Osteocyte (in vitro differentiated cells): ENCODE measurements at regions not wholly inside any gene's neighbourhood (a gene's known extent, or its start where the extent isn't known, plus 50 kb on each side); places are given as distances from the start of the nearest gene placed in this dataset.

ENCODE experiments used
- DNase-seq: peaks from one replicate; pipeline ENCODE4 v3.0.0; 2021; ENCODE audit warnings: mixed read lengths; ENCODE audit not compliant: unreplicated experiment; ENCODE audit errors: extremely low spot score
- H3K27ac Mint-ChIP-seq: one replicate; pipeline ENCODE4 v1.8.0; 2021; ENCODE audit warnings: mild to moderate bottlenecking, mixed read lengths; ENCODE audit not compliant: unreplicated experiment
- H3K27me3 Mint-ChIP-seq: one replicate; pipeline ENCODE4 v1.8.0; 2021; ENCODE audit warnings: mixed read lengths; ENCODE audit not compliant: unreplicated experiment
- H3K36me3 Mint-ChIP-seq: one replicate; pipeline ENCODE4 v1.8.0; 2021; ENCODE audit warnings: mixed read lengths; ENCODE audit not compliant: unreplicated experiment
- H3K4me1 Mint-ChIP-seq: one replicate; pipeline ENCODE4 v1.8.0; 2021; ENCODE audit warnings: mixed read lengths; ENCODE audit not compliant: unreplicated experiment
- H3K4me3 Mint-ChIP-seq: one replicate; pipeline ENCODE4 v1.8.0; 2021; ENCODE audit warnings: mild to moderate bottlenecking, moderate library complexity, mixed read lengths; ENCODE audit not compliant: unreplicated experiment
- H3K9me3 Mint-ChIP-seq: one replicate; pipeline ENCODE4 v1.8.0; 2021; ENCODE audit warnings: mixed read lengths; ENCODE audit not compliant: unreplicated experiment
- CTCF ChIP-seq: fragments of 200-600 bp; sonication (generic); IDR thresholded peaks from 2 replicates; pipeline ENCODE4 v1.5.0; 2021; ENCODE audit warnings: antibody characterized with exemption, mild to moderate bottlenecking, moderate library complexity

- Mint-ChIP-seq H3K27me3 (no peaks in the 10 kb centered on the region), H3K27ac (no peak overlapping the region), H3K9me3 (peaks cover 5% of the 10 kb centered on the region), H3K4me1 (peaks cover 35% of the 10 kb centered on the region), H3K36me3 (peaks cover 4% of the 10 kb centered on the region), H3K4me3 (no peak overlapping the region)
- no peak for TF ChIP-seq CTCF
- no peak for DNase-seq
Measured at GRCh38 chr22:26898946-26899605, 241.7 kb downstream of the MIAT start.

DNA sequence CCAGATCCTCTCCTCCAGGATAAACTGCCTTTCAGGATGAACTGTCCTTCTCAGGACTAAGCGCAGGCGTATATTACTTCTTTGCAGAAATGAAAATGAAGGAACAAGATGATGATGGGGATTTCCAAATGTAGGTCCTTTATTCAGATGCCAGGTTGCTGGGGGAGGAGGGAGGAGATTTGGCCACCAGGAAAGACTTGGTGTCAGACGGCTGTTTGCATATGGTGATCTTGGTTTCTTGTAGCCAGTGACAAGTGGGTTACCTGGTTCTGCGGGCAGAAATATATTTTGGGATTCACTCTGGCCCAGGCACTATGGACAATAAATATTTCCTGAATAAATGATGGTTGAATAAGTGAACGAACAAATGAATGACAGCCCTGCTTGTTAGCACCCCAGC, 243.4 kb downstream of the MIAT start:
- Mint-ChIP-seq H3K9me3 (peaks cover 5% of the 10 kb centered on the region), H3K27ac (no peak overlapping the region), H3K4me3 (no peak overlapping the region), H3K36me3 (peaks cover 4% of the 10 kb centered on the region), H3K27me3 (no peaks in the 10 kb centered on the region), H3K4me1 (peaks cover 28% of the 10 kb centered on the region)
- DNase-seq, result no peak
- TF ChIP-seq CTCF, result no peak

- H3K27me3 Mint-ChIP-seq, result no peaks in the 10 kb centered on the region
- H3K4me3 Mint-ChIP-seq, result no peak overlapping the region
Measured at GRCh38 chr22:26901198-26901816, 243.9 kb downstream of the MIAT start.

DNA sequence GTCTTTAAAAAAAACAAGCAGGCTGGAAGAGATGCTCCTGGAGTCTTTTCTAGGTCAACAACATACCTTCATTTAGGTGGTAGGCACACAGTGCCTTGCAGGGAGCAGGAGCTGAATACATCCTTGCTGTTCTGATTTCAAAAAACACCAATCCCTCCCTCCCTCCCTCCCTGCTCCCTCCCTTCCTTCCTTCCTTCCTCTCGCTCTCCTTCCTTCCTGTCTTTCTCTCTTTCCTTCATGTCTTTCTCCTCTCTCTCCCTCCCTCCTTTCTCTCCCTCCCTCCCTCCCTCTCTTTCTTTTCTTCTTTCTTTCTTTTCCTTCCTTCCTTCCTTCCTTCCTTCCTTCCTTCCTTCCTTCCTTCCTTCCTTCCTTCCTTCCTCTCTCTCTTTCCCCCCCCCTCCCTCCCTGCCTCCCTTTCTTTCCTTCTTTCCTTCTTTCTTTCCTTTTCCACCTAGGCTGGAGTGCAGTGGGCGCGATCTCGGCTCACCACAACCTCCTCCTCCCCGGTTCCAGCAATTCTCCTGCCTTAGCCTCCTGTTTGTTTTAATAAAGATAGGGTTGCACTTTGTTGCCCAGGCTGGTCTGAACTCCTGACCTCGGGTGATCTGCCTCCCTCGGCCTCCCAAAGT, 245.1 kb downstream of the MIAT start:
- no peak for TF ChIP-seq CTCF
- Mint-ChIP-seq H3K4me1 (peaks cover 21% of the 10 kb centered on the region), H3K9me3 (peaks cover 5% of the 10 kb centered on the region), H3K27ac (no peak overlapping the region), H3K36me3 (peaks cover 4% of the 10 kb centered on the region), H3K27me3 (no peaks in the 10 kb centered on the region), H3K4me3 (no peak overlapping the region)
- no peak for DNase-seq

More at GRCh38 chr22:26901198-26901816, 243.9 kb downstream of the MIAT start:
- Mint-ChIP-seq H3K27ac (no peak overlapping the region), H3K36me3 (peaks cover 4% of the 10 kb centered on the region), H3K4me1 (peaks cover 23% of the 10 kb centered on the region), H3K9me3 (peaks cover 5% of the 10 kb centered on the region)
- TF ChIP-seq CTCF, result no peak
- no peak for DNase-seq
